Vagina (tissue), 2 donors: ENCODE measurements at regions not wholly inside any gene's neighbourhood (a gene's known extent, or its start where the extent isn't known, plus 50 kb on each side); places are given as distances from the start of the nearest gene placed in this dataset.

Source experiments
- DNase-seq, 2 donors: peaks; one replicate each; pipeline ENCODE4 v3.0.0-alpha.2; 2017; ENCODE audit errors: extremely low spot score in 2 of 2
- H3K27ac ChIP-seq: fragments of 200-600 bp; sonication (generic); one replicate; pipeline ENCODE4 v1.5.1; 2019
- H3K27me3 ChIP-seq: fragments of 200-600 bp; sonication (generic); one replicate; pipeline ENCODE4 v1.5.1; 2019
- H3K36me3 ChIP-seq, 2 donors: fragments of 200-600 bp; sonication (generic); one replicate each; pipeline ENCODE4 v1.5.1; 2017 to 2019
- H3K4me1 ChIP-seq: fragments of 200-600 bp; sonication (generic); one replicate; pipeline ENCODE4 v1.5.1; 2019
- H3K4me3 ChIP-seq, 2 donors: fragments of 200-600 bp; sonication (generic); 1 replicate in 1 of 2; 2 replicates in 1 of 2; pipeline ENCODE4 v1.5.1; 2016 to 2019
- H3K9me3 ChIP-seq: fragments of 200-600 bp; sonication (generic); one replicate; pipeline ENCODE4 v1.5.1; 2019
- CTCF ChIP-seq, 3 experiments: fragments of 450-650 bp in 2 of 3; fragments of 200-600 bp in 1 of 3; sonication (generic) in 1 of 3; IDR thresholded peaks; one replicate each; pipeline ENCODE4 v1.5.1; 2017 to 2019; ENCODE audit warnings: antibody characterized with exemption in 3 of 3, mild to moderate bottlenecking in 2 of 3, moderate library complexity in 2 of 3
- POLR2A ChIP-seq, 2 donors: fragments of 450-650 bp; IDR thresholded peaks; one replicate each; pipeline ENCODE4 v1.6.1; 2017; ENCODE audit warnings: antibody characterized with exemption in 2 of 2, mild to moderate bottlenecking in 2 of 2, moderate library complexity in 2 of 2
- POLR2AphosphoS5 ChIP-seq, 2 donors: sonication (generic); formaldehyde crosslinking; IDR thresholded peaks; one replicate each; pipeline ENCODE4 v1.9.0; 2017; ENCODE audit warnings: antibody characterized with exemption in 2 of 2, mild to moderate bottlenecking in 2 of 2, low read depth in 1 of 2; ENCODE audit not compliant: insufficient read depth in 1 of 2
- intact Hi-C: fragments of 100-400 bp; cut with DNase I; formaldehyde crosslinking; loops from one replicate; pipeline ENCODE4 v1.15.1; 2023

DNA sequence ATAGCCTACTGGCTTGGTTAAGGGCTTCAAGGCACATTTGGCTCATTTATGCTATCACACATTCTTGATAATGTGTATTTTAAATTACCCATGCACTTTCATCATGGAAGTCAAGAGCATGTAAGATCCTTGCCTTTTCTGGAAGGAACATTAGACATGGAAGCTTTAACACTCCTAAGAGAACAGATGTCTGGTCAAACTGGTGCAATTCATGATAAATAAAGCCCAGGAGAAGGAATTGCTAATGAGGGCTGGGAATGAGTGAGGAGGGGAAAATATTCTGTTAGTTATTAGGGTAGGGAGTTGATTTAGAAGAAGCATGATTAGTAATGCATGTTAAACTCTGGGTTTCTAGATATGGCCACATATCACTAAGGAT lies 688.6 kb upstream of the CITED2 start:
- peaks cover 17% of the 10 kb centered on the region for H3K4me1 ChIP-seq
- intact Hi-C loops = no loop called here
- H3K27me3 ChIP-seq = no peaks in the 10 kb centered on the region
- peak overlapping the region; percentile 64 for H3K27ac ChIP-seq
- DNase-seq = no peak
- no peaks in the 10 kb centered on the region for H3K36me3 ChIP-seq
- H3K4me3 ChIP-seq = no peak overlapping the region
- no peak for TF ChIP-seq CTCF (IDR thresholded peaks at IDR 0.05)
- TF ChIP-seq POLR2AphosphoS5 (IDR thresholded peaks at IDR 0.05; ENCODE audit: insufficient read depth in 1 of 2, low read depth in 1 of 2) = no peak
- no peak for TF ChIP-seq POLR2A (IDR thresholded peaks at IDR 0.05)
- H3K9me3 ChIP-seq = no peaks in the 10 kb centered on the region

- no peak overlapping the region for H3K4me3 ChIP-seq
- TF ChIP-seq POLR2AphosphoS5 (IDR thresholded peaks at IDR 0.05; ENCODE audit: insufficient read depth in 1 of 2, low read depth in 1 of 2) = no peak
- no peak for TF ChIP-seq CTCF (IDR thresholded peaks at IDR 0.05)
- TF ChIP-seq POLR2A (IDR thresholded peaks at IDR 0.05) = no peak
- H3K27ac ChIP-seq = peak overlapping the region; percentile 64
- intact Hi-C loops = no loop called here
- H3K4me1 ChIP-seq = peaks cover 17% of the 10 kb centered on the region
- no peaks in the 10 kb centered on the region for H3K36me3 ChIP-seq
- DNase-seq = no peak
- no peaks in the 10 kb centered on the region for H3K27me3 ChIP-seq
- H3K9me3 ChIP-seq = no peaks in the 10 kb centered on the region
These were observed 687.9 kb upstream of the CITED2 start for GRCh38 chr6:140062043-140063020.

GRCh38 chr6:140061110-140062042 lies 686.9 kb upstream of the CITED2 start:
- H3K4me1 ChIP-seq = peaks cover 17% of the 10 kb centered on the region
- no peak overlapping the region for H3K27ac ChIP-seq
- intact Hi-C loops = no loop called here
- no peak for TF ChIP-seq CTCF (IDR thresholded peaks at IDR 0.05)
- no peak for TF ChIP-seq POLR2A (IDR thresholded peaks at IDR 0.05)
- no peaks in the 10 kb centered on the region for H3K36me3 ChIP-seq
- no peaks in the 10 kb centered on the region for H3K27me3 ChIP-seq
- no peaks in the 10 kb centered on the region for H3K9me3 ChIP-seq
- DNase-seq = no peak
- H3K4me3 ChIP-seq = no peak overlapping the region

DNA sequence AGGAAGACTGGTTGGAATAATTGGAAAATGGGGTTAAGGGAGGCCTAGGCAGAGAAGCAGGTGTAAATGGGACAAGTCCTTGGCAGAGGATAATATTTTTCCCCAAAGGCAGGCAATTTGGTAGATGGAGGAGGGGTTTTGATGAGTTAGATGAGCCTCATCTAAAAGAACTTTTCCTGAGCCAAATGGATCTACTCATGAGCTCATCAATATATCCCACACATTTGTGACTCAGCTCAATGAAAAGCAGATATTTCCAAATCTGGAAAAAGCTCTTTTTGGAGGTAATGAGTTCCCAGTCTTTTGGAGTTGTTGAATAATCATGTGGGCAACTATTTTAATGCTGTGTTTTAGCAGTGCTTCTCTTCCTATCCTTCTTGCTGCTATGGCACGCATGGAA lies 685.5 kb upstream of the CITED2 start:
- no peak for TF ChIP-seq POLR2A (IDR thresholded peaks at IDR 0.05)
- no peak for TF ChIP-seq CTCF (IDR thresholded peaks at IDR 0.05)
- no peak for TF ChIP-seq POLR2AphosphoS5 (IDR thresholded peaks at IDR 0.05; ENCODE audit: insufficient read depth in 1 of 2, low read depth in 1 of 2)
- Histone ChIP-seq H3K27ac (no peak overlapping the region), H3K4me1 (peaks cover 17% of the 10 kb centered on the region), H3K9me3 (no peaks in the 10 kb centered on the region), H3K4me3 (no peak overlapping the region), H3K27me3 (no peaks in the 10 kb centered on the region), H3K36me3 (no peaks in the 10 kb centered on the region)
- DNase-seq = no peak
- intact Hi-C loops = no loop called here
